GM10248 (cell line): ENCODE measurements at regions not wholly inside any gene's neighbourhood (a gene's known extent, or its start where the extent isn't known, plus 50 kb on each side); places are given as distances from the start of the nearest gene placed in this dataset.
A peak's percentile ranks its signal among the peaks of the same experiment; 100 is the strongest.

Experiments used
- CTCF ChIA-PET: fragments of 300-600 bp; sonication (Branson Sonifier 250); formaldehyde crosslinking; extraction: SDS; loops from one replicate; lab custom pipeline; 2021; ENCODE audit warnings: antibody characterized with exemption; lab: Yijun Ruan, JAX
- POLR2A ChIA-PET: fragments of 350-650 bp; sonication (Branson Sonifier 250); formaldehyde crosslinking; extraction: SDS; loops from one replicate; lab custom pipeline; 2020; ENCODE audit warnings: antibody characterized with exemption; lab: Yijun Ruan, JAX
- DNase-seq: peaks from one replicate; pipeline ENCODE4 v3.0.0; 2012; ENCODE audit errors: extremely low spot score
- TF ChIP-seq, protein P1 (sequence below): IDR thresholded peaks from 2 replicates; pipeline ENCODE4 v1.5.1; 2012; ENCODE audit warnings: mild to moderate bottlenecking, low read depth; ENCODE audit errors: extremely low read depth, missing control alignments, control extremely low read depth

DNA sequence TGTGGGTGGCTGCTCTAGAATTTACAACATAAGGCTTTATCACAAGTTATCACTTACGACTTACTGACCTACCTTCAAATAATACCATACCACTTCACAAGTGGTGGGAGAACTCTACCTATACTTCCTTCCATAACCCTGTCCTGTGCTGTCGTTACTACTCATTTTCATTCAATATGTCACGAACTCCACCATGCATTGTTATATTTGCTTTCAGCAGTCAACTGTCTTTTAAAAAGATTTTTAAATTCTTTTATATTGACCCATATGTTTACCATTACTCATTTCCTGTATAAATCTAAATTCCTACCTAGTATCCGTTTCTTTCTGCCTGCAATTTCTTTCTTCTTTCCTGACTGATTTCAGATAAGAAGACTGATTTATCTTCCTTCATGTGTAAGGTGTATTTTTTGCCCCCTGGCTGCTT is 200.0 kb downstream of the KLF12 start:
- ChIA-PET CTCF (interaction anchor here (1.6 kb wide), 1 partner anchor 10 kb away, joined by 5 read pairs; no protein-coding TSS in a partner anchor), POLR2A (no interaction called here)
- no peak for DNase-seq
- TF ChIP-seq, protein P1, sequence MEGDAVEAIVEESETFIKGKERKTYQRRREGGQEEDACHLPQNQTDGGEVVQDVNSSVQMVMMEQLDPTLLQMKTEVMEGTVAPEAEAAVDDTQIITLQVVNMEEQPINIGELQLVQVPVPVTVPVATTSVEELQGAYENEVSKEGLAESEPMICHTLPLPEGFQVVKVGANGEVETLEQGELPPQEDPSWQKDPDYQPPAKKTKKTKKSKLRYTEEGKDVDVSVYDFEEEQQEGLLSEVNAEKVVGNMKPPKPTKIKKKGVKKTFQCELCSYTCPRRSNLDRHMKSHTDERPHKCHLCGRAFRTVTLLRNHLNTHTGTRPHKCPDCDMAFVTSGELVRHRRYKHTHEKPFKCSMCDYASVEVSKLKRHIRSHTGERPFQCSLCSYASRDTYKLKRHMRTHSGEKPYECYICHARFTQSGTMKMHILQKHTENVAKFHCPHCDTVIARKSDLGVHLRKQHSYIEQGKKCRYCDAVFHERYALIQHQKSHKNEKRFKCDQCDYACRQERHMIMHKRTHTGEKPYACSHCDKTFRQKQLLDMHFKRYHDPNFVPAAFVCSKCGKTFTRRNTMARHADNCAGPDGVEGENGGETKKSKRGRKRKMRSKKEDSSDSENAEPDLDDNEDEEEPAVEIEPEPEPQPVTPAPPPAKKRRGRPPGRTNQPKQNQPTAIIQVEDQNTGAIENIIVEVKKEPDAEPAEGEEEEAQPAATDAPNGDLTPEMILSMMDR: no peak

DNA sequence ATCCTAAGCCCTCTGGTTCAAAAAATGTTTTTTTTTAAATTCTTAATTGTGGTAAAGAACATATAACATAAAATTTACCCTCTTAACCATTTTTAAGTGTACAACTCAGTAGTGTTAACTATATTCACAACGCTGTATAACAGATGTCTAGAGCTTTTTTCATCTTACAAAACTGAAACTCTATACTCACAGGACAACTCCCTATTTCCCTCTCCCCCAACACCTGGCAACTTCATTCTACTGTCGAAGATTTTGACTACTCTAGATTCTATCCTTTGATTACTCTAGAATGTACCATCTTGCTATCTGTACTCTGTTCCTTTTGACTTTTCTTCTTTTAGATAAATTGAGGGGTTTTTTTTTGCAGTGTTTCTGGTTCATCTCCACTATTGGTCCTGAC is 200.4 kb downstream of the KLF12 start:
- CTCF ChIA-PET: interaction anchor here (1.6 kb wide), 1 partner anchor 10 kb away, joined by 5 read pairs; no protein-coding TSS in a partner anchor
- POLR2A ChIA-PET: no interaction called here
- TF ChIP-seq, protein P1: no peak
- DNase-seq: no peak

DNA sequence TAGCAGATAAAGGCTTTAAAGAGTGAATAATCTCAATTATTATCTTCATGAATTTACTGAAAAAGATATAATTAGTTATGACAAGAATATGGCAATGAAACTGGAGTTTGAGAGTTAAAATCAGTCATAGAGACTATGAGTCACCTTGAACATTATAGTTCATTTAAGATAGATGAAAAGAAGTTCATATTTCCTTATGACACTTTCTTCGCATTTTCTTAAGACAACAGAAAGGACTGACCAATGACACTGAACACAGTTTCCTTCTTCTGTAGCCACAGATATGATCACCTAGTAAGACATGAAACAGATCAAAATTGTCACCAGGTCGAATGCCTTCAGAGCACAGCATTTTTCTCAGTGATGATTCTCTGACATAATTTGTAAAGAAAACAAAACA is 202.1 kb downstream of the KLF12 start:
- POLR2A ChIA-PET: no interaction called here
- no peak for DNase-seq
- TF ChIP-seq, protein P1: no peak
- CTCF ChIA-PET: no interaction called here

DNA sequence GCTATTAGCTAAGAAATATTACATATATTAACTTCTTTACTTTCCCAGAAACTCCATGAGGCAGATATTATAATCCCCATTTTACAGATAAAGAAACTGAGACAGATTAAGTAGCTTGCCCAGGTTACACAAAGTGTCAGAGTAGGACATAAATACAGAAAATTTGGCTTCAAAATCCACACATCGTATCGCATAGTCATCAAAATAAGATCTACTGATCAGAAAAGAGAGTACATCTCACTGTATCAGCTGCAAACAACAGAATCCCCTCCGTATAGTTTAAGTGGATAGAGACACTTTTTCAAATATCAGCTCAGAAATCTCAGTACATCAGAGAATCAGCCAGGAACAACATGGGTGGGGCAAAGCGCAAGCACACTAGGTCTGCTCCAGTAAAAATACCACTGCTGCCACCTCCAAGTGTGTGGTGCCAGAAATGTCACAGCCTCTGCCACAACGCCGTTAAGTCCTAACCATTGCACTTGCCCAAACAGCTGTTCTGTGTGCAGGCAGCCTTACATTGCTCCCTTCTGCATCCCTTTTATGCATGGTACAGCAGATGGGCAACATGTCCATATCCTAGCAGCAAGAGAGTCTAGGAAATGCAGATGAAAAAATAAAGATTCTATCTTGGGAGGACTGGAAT is 204.8 kb downstream of the KLF12 start:
- DNase-seq: no peak
- ChIA-PET POLR2A (no interaction called here), CTCF (interaction anchor here (0.9 to 2.3 kb wide), 3 partner anchors 10 to 43 kb away, joined by 3 to 12 read pairs (median 3); no protein-coding TSS in a partner anchor)
- TF ChIP-seq, protein P1: no peak

DNA sequence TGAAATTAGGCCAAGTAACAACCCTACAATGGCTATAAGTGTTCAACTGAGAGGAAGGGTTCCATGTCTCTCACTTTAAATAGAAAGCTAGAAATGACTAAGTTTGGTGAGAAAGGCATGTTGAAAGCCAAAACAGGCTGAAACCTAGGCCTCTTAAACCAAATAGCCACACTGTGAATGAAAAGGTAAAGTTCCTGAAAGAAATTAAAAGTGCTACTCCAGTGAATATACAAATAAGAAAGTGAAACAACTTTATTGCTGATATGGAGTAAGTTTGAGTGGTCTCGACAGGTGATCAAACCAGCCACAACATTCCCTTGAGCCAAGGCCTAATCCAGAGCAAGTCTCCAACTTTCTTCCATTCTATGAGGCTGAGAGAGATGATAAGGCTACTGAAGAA is 209.6 kb downstream of the KLF12 start:
- CTCF ChIA-PET: interaction anchor here (1.3 to 2.0 kb wide), 2 partner anchors 8 to 12 kb away, joined by 4 to 6 read pairs; no protein-coding TSS in a partner anchor
- POLR2A ChIA-PET: no interaction called here
- peak; percentile 8 for DNase-seq
- TF ChIP-seq, protein P1: no peak

DNA sequence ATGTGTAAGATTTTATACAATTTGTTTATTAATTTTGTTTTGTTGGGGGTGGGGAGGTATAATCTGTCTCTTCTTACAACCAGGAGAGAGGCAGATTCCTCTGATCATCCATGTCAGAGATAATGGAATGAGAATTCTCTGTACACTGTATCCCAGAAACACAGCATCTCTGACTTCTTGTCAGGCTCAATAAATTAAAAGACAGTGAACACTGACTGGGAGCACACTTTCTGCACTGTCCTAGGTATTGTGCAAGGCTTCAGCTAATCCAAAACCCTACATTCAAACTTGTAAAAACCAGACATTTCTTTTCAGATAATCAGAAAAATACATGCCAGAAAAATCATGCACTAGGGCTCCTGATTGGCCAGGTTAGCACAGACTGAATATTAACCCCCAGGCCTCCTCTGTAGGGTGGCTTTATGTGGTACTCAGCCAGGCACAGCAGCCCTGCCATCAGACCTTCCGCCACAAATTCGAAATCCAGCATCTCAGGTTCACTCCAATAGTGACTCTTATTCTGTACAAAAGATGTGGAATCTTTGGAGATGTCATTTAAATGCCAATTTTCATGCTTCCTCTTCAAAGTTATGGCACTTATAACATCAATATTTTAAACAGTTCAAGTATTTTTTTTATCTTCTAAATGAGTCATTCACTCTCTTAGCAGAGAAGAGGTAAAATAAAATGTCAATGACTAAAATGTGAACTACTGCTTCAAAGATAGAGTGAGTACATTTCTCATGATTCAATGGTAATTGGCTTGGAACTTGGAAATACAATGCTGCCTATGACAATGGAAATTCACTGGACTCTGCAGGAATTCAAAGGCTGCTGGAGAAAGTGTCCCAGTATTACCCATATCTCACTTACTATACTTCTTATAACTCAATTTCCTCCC is 211.5 kb downstream of the KLF12 start:
- TF ChIP-seq, protein P1: no peak
- no peak for DNase-seq
- ChIA-PET POLR2A (no interaction called here), CTCF (interaction anchor here (1.4 to 1.9 kb wide), 2 partner anchors 10 to 36 kb away, joined by 4 to 6 read pairs; no protein-coding TSS in a partner anchor)
